NCI-H2227 treated with DMSO at 0.1 percent for 48 hours (cell line): ENCODE measurements at regions not wholly inside any gene's neighbourhood (a gene's known extent, or its start where the extent isn't known, plus 50 kb on each side); places are given as distances from the start of the nearest gene placed in this dataset.

Experiments used
- DNase-seq: peaks from one replicate; lab custom pipeline; 2025; lab: John Stamatoyannopoulos, UW

- DNase-seq, result no peak
Measured at GRCh38 chr11:56932572-56933220, 56.0 kb upstream of the OR5AK2 start.

GRCh38 chr11:56923116-56923515 is 65.6 kb upstream of the OR5AK2 start:
- no peak for DNase-seq

GRCh38 chr11:56922421-56922820 is 66.3 kb upstream of the OR5AK2 start:
- DNase-seq, result no peak

- DNase-seq, result no peak
Measured at GRCh38 chr11:56917708-56918400, 70.9 kb upstream of the OR5AK2 start.

GRCh38 chr11:56916587-56916986 is 72.1 kb upstream of the OR5AK2 start:
- DNase-seq, result no peak

- no peak for DNase-seq
Measured at GRCh38 chr11:56916162-56916561, 72.6 kb upstream of the OR5AK2 start.

GRCh38 chr11:56911312-56911711 is 77.4 kb upstream of the OR5AK2 start:
- no peak for DNase-seq

GRCh38 chr11:56910785-56911184 is 77.9 kb upstream of the OR5AK2 start:
- DNase-seq, result no peak

- DNase-seq, result no peak
Measured at GRCh38 chr11:56910046-56910773, 78.5 kb upstream of the OR5AK2 start.

- no peak for DNase-seq
Measured at GRCh38 chr11:56909563-56909962, 79.2 kb upstream of the OR5AK2 start.

- DNase-seq, result no peak
Measured at GRCh38 chr11:56909080-56909479, 79.6 kb upstream of the OR5AK2 start.

- no peak for DNase-seq
Measured at GRCh38 chr11:56906683-56907148, 82.0 kb upstream of the OR5AK2 start.

GRCh38 chr11:56905936-56906335 is 82.8 kb upstream of the OR5AK2 start:
- DNase-seq, result no peak

GRCh38 chr11:56905442-56905841 is 83.3 kb upstream of the OR5AK2 start:
- no peak for DNase-seq

GRCh38 chr11:56898856-56899255 is 89.9 kb upstream of the OR5AK2 start:
- no peak for DNase-seq

- DNase-seq, result no peak
Measured at GRCh38 chr11:56890584-56891305, 98.0 kb upstream of the OR5AK2 start.

- no peak for DNase-seq
Measured at GRCh38 chr11:56889986-56890385, 98.7 kb upstream of the OR5AK2 start.

GRCh38 chr11:56887940-56888339 is 100.8 kb upstream of the OR5AK2 start:
- DNase-seq, result no peak

GRCh38 chr11:56886455-56886854 is 102.3 kb upstream of the OR5AK2 start:
- no peak for DNase-seq

- DNase-seq, result no peak
Measured at GRCh38 chr11:56885854-56886253, 102.9 kb upstream of the OR5AK2 start.

- no peak for DNase-seq
Measured at GRCh38 chr11:56885177-56885576, 103.5 kb upstream of the OR5AK2 start.

- DNase-seq, result no peak
Measured at GRCh38 chr11:56883371-56883987, 105.2 kb upstream of the OR5AK2 start.
